H1 (cell line): ENCODE measurements at regions not wholly inside any gene's neighbourhood (a gene's known extent, or its start where the extent isn't known, plus 50 kb on each side); places are given as distances from the start of the nearest gene placed in this dataset.

Experiments
- CTCF ChIA-PET: fragments of 300-600 bp; sonication (Branson Sonifier 250); formaldehyde crosslinking; loops from one replicate; lab custom pipeline; 2021; ENCODE audit not compliant: partially characterized antibody; lab: Charles Lee
- POLR2A ChIA-PET: fragments of 300-600 bp; sonication (Branson Sonifier 250); formaldehyde crosslinking; loops from one replicate; lab custom pipeline; 2021; ENCODE audit warnings: inconsistent platforms; ENCODE audit not compliant: partially characterized antibody; lab: Charles Lee
- DNase-seq, 2 experiments: peaks; one replicate each; pipeline versions ENCODE4 v3.0.0 to v3.0.0-alpha.2; 2010 to 2022; ENCODE audit warnings: low spot score in 2 of 2, low read depth in 1 of 2, mixed read lengths in 1 of 2
- FAIRE-seq: peaks from 2 replicates; lab custom pipeline; 2011; peaks lifted over from hg19 to GRCh38; lab: Jason Lieb, UNC
- H2AFZ ChIP-seq: 2 replicates; pipeline ENCODE4 v1.8.1; 2012; ENCODE audit warnings: low read length, inconsistent platforms
- H2AK5ac ChIP-seq: 2 replicates; pipeline ENCODE4 v1.6.1; 2013; ENCODE audit warnings: low read depth, low read length
- H2BK120ac ChIP-seq: replicated peaks from 2 replicates; pipeline ENCODE3; 2013; ENCODE audit warnings: low read depth, low read length, inconsistent platforms
- H2BK12ac ChIP-seq: 2 replicates; pipeline ENCODE4 v1.6.1; 2013; ENCODE audit warnings: low read depth, low read length
- H2BK15ac ChIP-seq: 2 replicates; pipeline ENCODE4 v1.6.1; 2013; ENCODE audit warnings: low read length
- H2BK20ac ChIP-seq: 2 replicates; pipeline ENCODE4 v1.6.1; 2013; ENCODE audit warnings: low read length
- H2BK5ac ChIP-seq: 2 replicates; pipeline ENCODE4 v1.6.1; 2013; ENCODE audit warnings: low read depth, low read length
- H3K14ac ChIP-seq: 2 replicates; pipeline ENCODE4 v1.6.1; 2013; ENCODE audit warnings: inconsistent platforms; ENCODE audit not compliant: insufficient read length
- H3K18ac ChIP-seq: 2 replicates; pipeline ENCODE4 v1.6.1; 2013; ENCODE audit warnings: low read length; ENCODE audit errors: extremely low read depth
- H3K23ac ChIP-seq: 2 replicates; pipeline ENCODE4 v1.6.1; 2013; ENCODE audit warnings: inconsistent platforms; ENCODE audit not compliant: insufficient read length
- H3K23me2 ChIP-seq: 2 replicates; pipeline ENCODE4 v1.6.1; 2013; ENCODE audit warnings: low read depth, low read length
- H3K27ac ChIP-seq: 2 replicates; pipeline ENCODE4 v1.6.1; 2011; ENCODE audit warnings: low read depth, low read length, inconsistent platforms
- H3K27me3 ChIP-seq, 4 experiments: replicated peaks in 1 of 4; 1 replicate in 1 of 4; 2 replicates in 3 of 4; pipeline versions ENCODE4 v1.6.1 to v1.8.1; 2011 to 2013; ENCODE audit warnings: low read length in 3 of 4, mild to moderate bottlenecking in 3 of 4, inconsistent platforms in 2 of 4, mixed read lengths in 2 of 4, moderate library complexity in 1 of 4; ENCODE audit not compliant: control insufficient read depth in 3 of 4, insufficient read depth in 3 of 4; ENCODE audit errors: extremely low read depth in 1 of 4
- H3K36me3 ChIP-seq, 4 experiments: 2 replicates each; pipeline versions ENCODE4 v1.6.1 to v1.8.1; 2011 to 2013; ENCODE audit warnings: mild to moderate bottlenecking in 4 of 4, low read length in 3 of 4, moderate library complexity in 2 of 4, control low read depth in 1 of 4, inconsistent platforms in 1 of 4; ENCODE audit not compliant: insufficient read depth in 4 of 4, control insufficient read depth in 2 of 4
- H3K4ac ChIP-seq: replicated peaks from 2 replicates; pipeline ENCODE3; 2013; ENCODE audit warnings: low read length, low read depth, mixed read lengths, inconsistent platforms; ENCODE audit not compliant: insufficient read length
- H3K4me1 ChIP-seq, 4 experiments: replicated peaks in 1 of 4; 1 replicate in 1 of 4; 2 replicates in 3 of 4; pipeline versions ENCODE4 v1.6.1 to v1.8.1; 2011 to 2013; ENCODE audit warnings: low read length in 3 of 4, inconsistent platforms in 2 of 4, mixed read lengths in 1 of 4; ENCODE audit not compliant: insufficient read depth in 4 of 4, control insufficient read depth in 3 of 4
- H3K4me2 ChIP-seq, 2 experiments: 2 replicates each; pipeline versions ENCODE4 v1.6.1 to v1.8.1; 2011 to 2013; ENCODE audit warnings: low read depth in 2 of 2, low read length in 2 of 2, control low read depth in 1 of 2, inconsistent platforms in 1 of 2, mild to moderate bottlenecking in 1 of 2; ENCODE audit not compliant: insufficient read depth in 1 of 2
- H3K4me3 ChIP-seq, 4 experiments: fragments of 200-600, 300-600 bp in 1 of 4; sonication (generic), shearing (Covaris generic), sonication (Bioruptor Twin) in 1 of 4; 2 replicates each; pipeline versions ENCODE4 v1.5.1 to v1.8.1; 2011 to 2016; ENCODE audit warnings: low read length in 4 of 4, low read depth in 3 of 4, control low read depth in 2 of 4, inconsistent platforms in 2 of 4, mild to moderate bottlenecking in 2 of 4, mixed read lengths in 1 of 4, moderate library complexity in 1 of 4; ENCODE audit not compliant: insufficient read depth in 2 of 4; ENCODE audit errors: extremely low read depth in 1 of 4
- H3K56ac ChIP-seq: replicated peaks from 2 replicates; pipeline ENCODE3; 2013; ENCODE audit warnings: low read depth, mild to moderate bottlenecking, mixed read lengths, low read length, inconsistent platforms; ENCODE audit not compliant: insufficient read length
- H3K79me1 ChIP-seq: 2 replicates; pipeline ENCODE4 v1.6.1; 2013; ENCODE audit warnings: low read depth, low read length, control low read depth
- H3K79me2 ChIP-seq, 2 experiments: 2 replicates each; pipeline versions ENCODE4 v1.6.1 to v1.8.1; 2012 to 2013; ENCODE audit warnings: low read length in 2 of 2, mild to moderate bottlenecking in 2 of 2, inconsistent platforms in 1 of 2; ENCODE audit not compliant: insufficient read depth in 2 of 2, control insufficient read depth in 1 of 2
- H3K9ac ChIP-seq, 4 experiments: replicated peaks in 1 of 4; 1 replicate in 1 of 4; 2 replicates in 3 of 4; pipeline versions ENCODE4 v1.6.1 to v1.8.1; 2011 to 2013; ENCODE audit warnings: low read depth in 3 of 4, low read length in 3 of 4, control low read depth in 2 of 4, mild to moderate bottlenecking in 2 of 4, moderate library complexity in 2 of 4, inconsistent platforms in 1 of 4; ENCODE audit errors: extremely low read depth in 1 of 4
- H3K9me3 ChIP-seq, 2 experiments: 2 replicates each; pipeline versions ENCODE4 v1.6.1 to v1.8.1; 2012 to 2013; ENCODE audit warnings: mild to moderate bottlenecking in 2 of 2, moderate library complexity in 2 of 2, control low read depth in 1 of 2, inconsistent platforms in 1 of 2, low read depth in 1 of 2, low read length in 1 of 2, mixed read lengths in 1 of 2; ENCODE audit not compliant: insufficient read depth in 2 of 2
- H4K20me1 ChIP-seq, 2 experiments: replicated peaks in 1 of 2; 2 replicates each; pipeline versions ENCODE3 to v1.8.1; 2011 to 2013; ENCODE audit warnings: inconsistent platforms in 2 of 2, low read length in 2 of 2, mild to moderate bottlenecking in 1 of 2; ENCODE audit not compliant: insufficient read depth in 2 of 2, control insufficient read depth in 1 of 2
- H4K5ac ChIP-seq: 2 replicates; pipeline ENCODE4 v1.6.1; 2013; ENCODE audit warnings: low read length, low read depth, mixed read lengths, inconsistent platforms; ENCODE audit not compliant: insufficient read length
- H4K8ac ChIP-seq: 2 replicates; pipeline ENCODE4 v1.8.0; 2013; ENCODE audit warnings: mild to moderate bottlenecking, moderate library complexity, low read length, inconsistent platforms; ENCODE audit not compliant: insufficient read depth; ENCODE audit errors: extremely low read depth
- H4K91ac ChIP-seq: replicated peaks from 2 replicates; pipeline ENCODE3; 2013; ENCODE audit warnings: low read length, mixed read lengths, inconsistent platforms; ENCODE audit not compliant: insufficient read length
- CHD1 ChIP-seq: IDR thresholded peaks from 2 replicates; pipeline ENCODE4 v1.6.1; 2012; ENCODE audit warnings: low read depth, low read length, improper control_type of control experiment
- GTF2F1 ChIP-seq: IDR thresholded peaks from 2 replicates; pipeline ENCODE4 v1.6.1; 2012; ENCODE audit warnings: low read depth, low read length, improper control_type of control experiment, borderline replicate concordance
- JUND ChIP-seq: IDR thresholded peaks from 2 replicates; pipeline ENCODE4 v1.6.1; 2011; ENCODE audit warnings: mild to moderate bottlenecking, improper control_type of control experiment, low read length
- KDM1A ChIP-seq: fragments of 200-600, 300-600 bp; sonication (generic); IDR thresholded peaks from 2 replicates; pipeline ENCODE4 v1.7.1; 2016; ENCODE audit warnings: mild to moderate bottlenecking, low read length, borderline replicate concordance
- NANOG ChIP-seq: IDR thresholded peaks from 2 replicates; pipeline ENCODE4 v1.6.1; 2011; ENCODE audit warnings: low read length, low read depth, mild to moderate bottlenecking, inconsistent platforms; ENCODE audit not compliant: insufficient read depth, poor library complexity, severe bottlenecking
- NRF1 ChIP-seq: IDR thresholded peaks from 2 replicates; pipeline ENCODE4 v1.6.1; 2011; ENCODE audit warnings: mild to moderate bottlenecking, low read depth, low read length, improper control_type of control experiment
- RXRA ChIP-seq: IDR thresholded peaks from 2 replicates; pipeline ENCODE4 v1.6.1; 2011; ENCODE audit warnings: low read depth, mild to moderate bottlenecking, low read length, moderate library complexity; ENCODE audit not compliant: insufficient read depth
- SRF ChIP-seq: IDR thresholded peaks from 2 replicates; pipeline ENCODE4 v1.6.1; 2011; ENCODE audit warnings: mild to moderate bottlenecking, low read depth, low read length, moderate library complexity
- TEAD4 ChIP-seq: IDR thresholded peaks from 2 replicates; pipeline ENCODE4 v1.6.1; 2012; ENCODE audit warnings: low read depth, low read length, inconsistent platforms, mixed read lengths
- ZNF274 ChIP-seq: IDR thresholded peaks from 2 replicates; pipeline ENCODE4 v1.7.0; 2012; ENCODE audit warnings: low read length, borderline replicate concordance; ENCODE audit errors: extremely low read depth
- WGBS, 2 experiments: shearing (Covaris generic) in 1 of 2; methylation state at CpG; one replicate each; pipeline versions ENCODE4 v1.1.6 to v1.1.7; 2013 to 2015; ENCODE audit warnings: low lambda C conversion rate in 2 of 2, mixed read lengths in 2 of 2, inconsistent platforms in 1 of 2, low coverage in 1 of 2, missing lambda C conversion rate in 1 of 2; ENCODE audit not compliant: insufficient replicate concordance in 2 of 2, insufficient coverage in 1 of 2, insufficient read length in 1 of 2; ENCODE audit errors: extremely low coverage in 1 of 2, missing lambda C conversion rate in 1 of 2; 5-methylcytosine and 5-hydroxymethylcytosine counted together

GRCh38 chr6:159358562-159358961 lies 189.4 kb downstream of the FNDC1 start:
- H3K4ac ChIP-seq = no peak overlapping the region
- H3K9ac ChIP-seq = no peak overlapping the region
- H2BK5ac ChIP-seq = no peak overlapping the region
- H3K18ac ChIP-seq = no peak overlapping the region
- ChIA-PET POLR2A (no interaction called here), CTCF (interaction anchor here (0.8 kb wide), 1 partner anchor 23 kb away, joined by 3 read pairs; no protein-coding TSS in a partner anchor)
- H3K27me3 ChIP-seq = no peaks in the 10 kb centered on the region
- H4K8ac ChIP-seq = no peak overlapping the region
- FAIRE-seq (no peak), DNase-seq (no peak)
- no peak overlapping the region for H2BK12ac ChIP-seq
- no peak overlapping the region for H2AFZ ChIP-seq
- no peak overlapping the region for H3K4me2 ChIP-seq
- no peak overlapping the region for H4K5ac ChIP-seq
- H3K27ac ChIP-seq = no peak overlapping the region
- H3K23me2 ChIP-seq = no peaks in the 10 kb centered on the region
- no peak overlapping the region for H2BK15ac ChIP-seq
- H2BK120ac ChIP-seq = no peak overlapping the region
- no peak overlapping the region for H3K23ac ChIP-seq
- peaks cover 54 to 70% of the 10 kb centered on the region in 2 experiments for H3K9me3 ChIP-seq
- H2AK5ac ChIP-seq = no peak overlapping the region
- no peak overlapping the region for H3K14ac ChIP-seq
- 78% methylated on average over 4 of the region's 4 CpGs; no CpG with 5 or more reads in 1 of the 2 experiments for WGBS, 2 experiments
- no peaks in the 10 kb centered on the region for H3K79me1 ChIP-seq
- no peaks in the 10 kb centered on the region for H3K4me1 ChIP-seq
- H3K36me3 ChIP-seq = no peaks in the 10 kb centered on the region
- H4K91ac ChIP-seq = no peak overlapping the region
- no peak overlapping the region for H3K4me3 ChIP-seq
- H3K79me2 ChIP-seq = no peaks in the 10 kb centered on the region
- no peak for TF ChIP-seq TEAD4
- no peak for TF ChIP-seq JUND
- TF ChIP-seq KDM1A = no peak
- no peak for TF ChIP-seq GTF2F1
- no peak for TF ChIP-seq ZNF274
- no peak for TF ChIP-seq SRF
- TF ChIP-seq NANOG = no peak
- no peak for TF ChIP-seq NRF1
- no peak for TF ChIP-seq CHD1
- no peak for TF ChIP-seq RXRA
- no peaks in the 10 kb centered on the region for H4K20me1 ChIP-seq
- H3K56ac ChIP-seq = no peak overlapping the region
- H2BK20ac ChIP-seq = no peak overlapping the region
